ENCODE measurements at regions not wholly inside any gene's neighbourhood (a gene's known extent, or its start where the extent isn't known, plus 50 kb on each side); places are given as distances from the start of the nearest gene placed in this dataset.

GRCh38 chr19:33891773-33892172 is 95.1 kb downstream of the KCTD15 start:
- no peak for TF ChIP-seq CTCF (IDR thresholded peaks at IDR 0.05; ENCODE audit: insufficient read depth, low read length)
- no peak for TF ChIP-seq POLR2AphosphoS5 (IDR thresholded peaks at IDR 0.05; ENCODE audit: low read depth)

All from HL-60 (cell line).